PC-9 (cell line): ENCODE measurements at regions not wholly inside any gene's neighbourhood (a gene's known extent, or its start where the extent isn't known, plus 50 kb on each side); places are given as distances from the start of the nearest gene placed in this dataset.

ENCODE experiments used
- BruUV-seq: library from RNA; stranded (reverse); fragments of 400-500 nt; replicated peaks from 2 replicates; lab custom pipeline; 2021; lab: Mats Ljungman, UMichigan
- CTCF ChIA-PET: fragments of 300-600 bp; sonication (Branson Sonifier 250); formaldehyde crosslinking; loops from one replicate; lab custom pipeline; 2022; ENCODE audit warnings: antibody characterized with exemption; lab: Charles Lee
- POLR2A ChIA-PET: fragments of 300-600 bp; sonication (Branson Sonifier 250); formaldehyde crosslinking; loops from one replicate; lab custom pipeline; 2022; ENCODE audit warnings: antibody characterized with exemption; ENCODE audit not compliant: unreplicated experiment; lab: Charles Lee
- DNase-seq, 2 experiments: peaks; one replicate each; pipeline versions ENCODE4 v3.0.0 to v3.0.0-alpha.2; 2015 to 2022; ENCODE audit warnings: mixed read lengths in 1 of 2
- H2AFZ ChIP-seq: fragments of 200-600 bp; sonication (generic); 2 replicates; pipeline ENCODE4 v1.8.1; 2017; ENCODE audit warnings: antibody characterized with exemption
- H3F3A ChIP-seq: fragments of 200-600 bp; sonication (generic); 2 replicates; pipeline ENCODE4 v1.8.1; 2017; ENCODE audit warnings: antibody characterized with exemption, mild to moderate bottlenecking, low read depth; ENCODE audit not compliant: insufficient read depth
- H3K27ac ChIP-seq: fragments of 200-600 bp; sonication (generic); 2 replicates; pipeline ENCODE4 v1.6.1; 2016; ENCODE audit warnings: mixed run types
- H3K27me3 ChIP-seq: fragments of 200-600 bp; sonication (generic); 2 replicates; pipeline ENCODE4 v1.6.1; 2016; ENCODE audit warnings: low read depth, mixed run types; ENCODE audit not compliant: insufficient read depth
- H3K36me3 ChIP-seq: fragments of 200-600 bp; sonication (generic); 2 replicates; pipeline ENCODE4 v1.6.1; 2016; ENCODE audit warnings: low read depth, mixed run types
- H3K4me1 ChIP-seq: fragments of 200-600 bp; sonication (generic); replicated peaks from 2 replicates; pipeline ENCODE4 v1.6.1; 2016; ENCODE audit warnings: mixed run types; ENCODE audit not compliant: insufficient read depth
- H3K4me2 ChIP-seq: fragments of 200-600 bp; sonication (generic); 2 replicates; pipeline ENCODE4 v1.6.1; 2017; ENCODE audit warnings: mixed run types
- H3K4me3 ChIP-seq: fragments of 200-600 bp; sonication (generic); 2 replicates; pipeline ENCODE4 v1.6.1; 2016; ENCODE audit warnings: mixed run types
- H3K79me2 ChIP-seq: fragments of 200-600 bp; sonication (generic); 2 replicates; pipeline ENCODE4 v1.6.1; 2017; ENCODE audit warnings: low read depth, mixed run types
- H3K9me2 ChIP-seq: fragments of 200-600 bp; sonication (generic); 2 replicates; pipeline ENCODE4 v1.8.1; 2017; ENCODE audit warnings: mild to moderate bottlenecking; ENCODE audit not compliant: insufficient read depth
- H3K9me3 ChIP-seq: fragments of 200-600 bp; sonication (generic); 2 replicates; pipeline ENCODE4 v1.8.1; 2016; ENCODE audit warnings: low read depth; ENCODE audit not compliant: insufficient read depth
- H4K20me1 ChIP-seq: fragments of 200-600 bp; sonication (generic); 2 replicates; pipeline ENCODE4 v1.8.1; 2017; ENCODE audit not compliant: insufficient read depth
- EZH2 ChIP-seq: fragments of 200-600 bp; sonication (generic); IDR thresholded peaks from 2 replicates; pipeline ENCODE4 v1.8.0; 2017; ENCODE audit warnings: antibody characterized with exemption, low read depth
- intact Hi-C: fragments of 100-400 bp; cut with micrococcal nuclease; formaldehyde crosslinking; loops from one replicate; pipeline ENCODE4 v1.10.0; 2022; ENCODE audit not compliant: unreplicated experiment
- TF ChIP-seq, protein P1 (sequence below): fragments of 200-600 bp; sonication (generic); conservative IDR thresholded peaks from 2 replicates; pipeline ENCODE4 v1.6.1; 2017; ENCODE audit warnings: mixed run types, antibody characterized with exemption, mild to moderate bottlenecking, moderate library complexity

DNA sequence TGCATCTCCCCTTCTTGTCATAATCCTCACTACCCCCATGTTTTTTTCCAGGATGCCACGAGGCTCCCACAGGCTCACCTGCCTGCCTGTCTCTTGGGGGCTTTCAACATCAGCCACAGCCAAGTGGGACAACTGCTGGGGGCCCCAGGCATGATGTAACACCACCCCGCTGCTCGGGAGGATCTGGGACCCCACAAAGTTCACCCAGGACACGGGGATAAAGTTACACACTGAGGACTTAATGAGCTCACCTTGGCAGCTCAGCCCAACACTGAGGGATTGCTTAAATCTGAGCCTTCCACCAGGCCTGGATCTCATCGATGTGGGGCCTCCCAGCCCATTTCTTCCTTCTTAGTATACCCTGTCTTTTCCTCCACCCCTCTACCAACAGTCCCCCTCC, 56.4 kb upstream of the NNAT start:
- no peak for DNase-seq
- BruUV-seq = no TSS peak
- H3K4me1 ChIP-seq = no peaks in the 10 kb centered on the region

More for the DNA sequence above, 56.4 kb upstream of the NNAT start:
- Histone ChIP-seq H3F3A (no peaks in the 10 kb centered on the region), H3K9me3 (no peaks in the 10 kb centered on the region), H3K9me2 (no peaks in the 10 kb centered on the region), H3K36me3 (no peaks in the 10 kb centered on the region), H3K4me2 (no peak overlapping the region), H2AFZ (no peak overlapping the region), H4K20me1 (no peaks in the 10 kb centered on the region), H3K79me2 (no peaks in the 10 kb centered on the region), H3K27ac (no peak overlapping the region), H3K27me3 (peaks cover 92% of the 10 kb centered on the region), H3K4me3 (no peak overlapping the region)
- CTCF ChIA-PET = no interaction called here
- TF ChIP-seq EZH2 = no peak
- TF ChIP-seq, protein P1, sequence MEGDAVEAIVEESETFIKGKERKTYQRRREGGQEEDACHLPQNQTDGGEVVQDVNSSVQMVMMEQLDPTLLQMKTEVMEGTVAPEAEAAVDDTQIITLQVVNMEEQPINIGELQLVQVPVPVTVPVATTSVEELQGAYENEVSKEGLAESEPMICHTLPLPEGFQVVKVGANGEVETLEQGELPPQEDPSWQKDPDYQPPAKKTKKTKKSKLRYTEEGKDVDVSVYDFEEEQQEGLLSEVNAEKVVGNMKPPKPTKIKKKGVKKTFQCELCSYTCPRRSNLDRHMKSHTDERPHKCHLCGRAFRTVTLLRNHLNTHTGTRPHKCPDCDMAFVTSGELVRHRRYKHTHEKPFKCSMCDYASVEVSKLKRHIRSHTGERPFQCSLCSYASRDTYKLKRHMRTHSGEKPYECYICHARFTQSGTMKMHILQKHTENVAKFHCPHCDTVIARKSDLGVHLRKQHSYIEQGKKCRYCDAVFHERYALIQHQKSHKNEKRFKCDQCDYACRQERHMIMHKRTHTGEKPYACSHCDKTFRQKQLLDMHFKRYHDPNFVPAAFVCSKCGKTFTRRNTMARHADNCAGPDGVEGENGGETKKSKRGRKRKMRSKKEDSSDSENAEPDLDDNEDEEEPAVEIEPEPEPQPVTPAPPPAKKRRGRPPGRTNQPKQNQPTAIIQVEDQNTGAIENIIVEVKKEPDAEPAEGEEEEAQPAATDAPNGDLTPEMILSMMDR = no peak
- intact Hi-C loops = no loop called here
- POLR2A ChIA-PET = no interaction called here
